NB4 (cell line): ENCODE measurements at regions not wholly inside any gene's neighbourhood (a gene's known extent, or its start where the extent isn't known, plus 50 kb on each side); places are given as distances from the start of the nearest gene placed in this dataset.
A peak's percentile ranks its signal among the peaks of the same experiment; 100 is the strongest.

Experiments used
- CTCF ChIP-seq: IDR thresholded peaks from one replicate; pipeline ENCODE4 v1.5.1; 2012; ENCODE audit warnings: low read depth, low read length
- MAX ChIP-seq: IDR thresholded peaks from 2 replicates; pipeline ENCODE4 v1.6.1; 2011; ENCODE audit warnings: low read depth, low read length
- POLR2A ChIP-seq: IDR thresholded peaks from 2 replicates; pipeline ENCODE4 v1.6.1; 2011; ENCODE audit warnings: mild to moderate bottlenecking; ENCODE audit not compliant: insufficient read length; ENCODE audit errors: extremely low read depth

GRCh38 chrX:39652336-39652735 lies 445.4 kb downstream of the BCOR start:
- TF ChIP-seq POLR2A (no peak), CTCF (peak; percentile 53), MAX (no peak)
